HCT116 (cell line): ENCODE measurements at regions not wholly inside any gene's neighbourhood (a gene's known extent, or its start where the extent isn't known, plus 50 kb on each side); places are given as distances from the start of the nearest gene placed in this dataset.

Experiments used
- ATAC-seq: fragments of 200-7000 bp; cut with Tn5 transposase; 2 replicates; pipeline ENCODE4 v1.9.1; 2020; ENCODE audit warnings: mild to moderate bottlenecking, moderate library complexity
- BruUV-seq: library from RNA; stranded (reverse); fragments of 400-500 nt; replicated peaks from 2 replicates; lab custom pipeline; 2021; lab: Mats Ljungman, UMichigan
- CTCF ChIA-PET: fragments of 300-600 bp; sonication (Branson Sonifier 250); formaldehyde crosslinking; loops from one replicate; lab custom pipeline; 2021; ENCODE audit warnings: antibody characterized with exemption; lab: Charles Lee
- POLR2A ChIA-PET: fragments of 300-600, 350-600 bp; sonication (Branson Sonifier 250); formaldehyde crosslinking; loops from one replicate; lab custom pipeline; 2021; ENCODE audit warnings: antibody characterized with exemption; lab: Charles Lee
- RAD21 ChIA-PET, 2 experiments: fragments of 300-600 bp; sonication (Branson Sonifier 250); formaldehyde crosslinking; loops; one replicate each; lab custom pipeline; 2023; ENCODE audit warnings: low total read pairs in 2 of 2; ENCODE audit not compliant: uncharacterized antibody in 2 of 2, unreplicated experiment in 2 of 2, low non-redundant PET in 1 of 2; lab: Charles Lee
- DNase-seq: peaks from one replicate; pipeline ENCODE4 v3.0.0-alpha.2; 2010; ENCODE audit warnings: low read depth, low spot score
- H2AFZ ChIP-seq: fragments of 200-600 bp; shearing (Covaris generic), sonication (generic); 2 replicates; pipeline ENCODE4 v1.6.1; 2017; ENCODE audit warnings: low read depth, mixed run types, mixed read lengths, antibody characterized with exemption, low read length; ENCODE audit not compliant: poor library complexity, severe bottlenecking
- H3K27ac ChIP-seq: 2 replicates; pipeline ENCODE4 v1.5.1; 2012; ENCODE audit warnings: low read depth, low read length
- H3K27me3 ChIP-seq: fragments of 200-600 bp; sonication (generic); 2 replicates; pipeline ENCODE4 v1.6.1; 2016; ENCODE audit warnings: mixed run types, low read length, mixed read lengths; ENCODE audit not compliant: insufficient read depth
- H3K36me3 ChIP-seq, 2 experiments: fragments of 200-500 bp in 1 of 2; fragments of 200-600 bp in 1 of 2; sonication (Bioruptor generic) in 1 of 2; sonication (generic) in 1 of 2; 2 replicates each; pipeline versions ENCODE4 v1.5.1 to v1.6.1; 2014 to 2016; ENCODE audit warnings: low read length in 2 of 2, inconsistent platforms in 1 of 2, mixed read lengths in 1 of 2, mixed run types in 1 of 2; ENCODE audit not compliant: insufficient read depth in 2 of 2, control insufficient read depth in 1 of 2
- H3K4me1 ChIP-seq, 2 experiments: fragments of 200-600 bp in 1 of 2; sonication (generic) in 1 of 2; 2 replicates each; pipeline versions ENCODE4 v1.5.1 to v1.6.1; 2012 to 2017; ENCODE audit warnings: low read length in 2 of 2, inconsistent platforms in 1 of 2, mild to moderate bottlenecking in 1 of 2, mixed read lengths in 1 of 2, mixed run types in 1 of 2, moderate library complexity in 1 of 2; ENCODE audit not compliant: insufficient read depth in 2 of 2, control insufficient read depth in 1 of 2
- H3K4me2 ChIP-seq: fragments of 200-600 bp; sonication (generic); 2 replicates; pipeline ENCODE4 v1.6.1; 2017; ENCODE audit warnings: mixed run types, low read length, mixed read lengths
- H3K4me3 ChIP-seq, 2 experiments: fragments of 200-600 bp in 1 of 2; sonication (generic) in 1 of 2; replicated peaks in 1 of 2; 2 replicates each; pipeline ENCODE4 v1.5.1; 2011 to 2016; ENCODE audit warnings: low read length in 2 of 2, control low read depth in 1 of 2, low read depth in 1 of 2, mild to moderate bottlenecking in 1 of 2, mixed read lengths in 1 of 2, mixed run types in 1 of 2
- H3K79me2 ChIP-seq: fragments of 200-600 bp; sonication (generic); 2 replicates; pipeline ENCODE4 v1.6.1; 2017; ENCODE audit warnings: mild to moderate bottlenecking, mixed run types, low read length, moderate library complexity, mixed read lengths; ENCODE audit not compliant: insufficient read depth
- H3K9ac ChIP-seq: fragments of 200-600 bp; sonication (generic); 2 replicates; pipeline ENCODE4 v1.6.1; 2016; ENCODE audit warnings: low read length, mixed read lengths
- H3K9me2 ChIP-seq: fragments of 200-600 bp; sonication (generic), shearing (Covaris generic); 2 replicates; pipeline ENCODE4 v1.6.1; 2017; ENCODE audit warnings: mixed run types, mild to moderate bottlenecking, moderate library complexity; ENCODE audit not compliant: insufficient read depth
- H3K9me3 ChIP-seq, 2 experiments: fragments of 200-500 bp in 1 of 2; fragments of 200-600 bp in 1 of 2; sonication (Bioruptor generic) in 1 of 2; sonication (generic) in 1 of 2; 2 replicates each; pipeline ENCODE4 v1.6.1; 2014 to 2017; ENCODE audit warnings: low read length in 2 of 2, mixed read lengths in 2 of 2, inconsistent platforms in 1 of 2, low read depth in 1 of 2, mild to moderate bottlenecking in 1 of 2, mixed run types in 1 of 2, moderate library complexity in 1 of 2; ENCODE audit not compliant: control insufficient read depth in 1 of 2, insufficient read depth in 1 of 2
- H4K20me1 ChIP-seq: fragments of 200-600 bp; sonication (generic), shearing (Covaris generic); 2 replicates; pipeline ENCODE4 v1.6.1; 2017; ENCODE audit warnings: mixed run types, mild to moderate bottlenecking, moderate library complexity; ENCODE audit not compliant: insufficient read depth
- ATF3 ChIP-seq: IDR thresholded peaks from 2 replicates; pipeline ENCODE4 v1.6.1; 2012
- CBX3 ChIP-seq: IDR thresholded peaks from 2 replicates; pipeline ENCODE4 v1.6.1; 2012; ENCODE audit warnings: low read depth
- CTCF ChIP-seq, 3 experiments: fragments of 200-600 bp in 1 of 3; sonication (generic) in 1 of 3; IDR thresholded peaks in 2 of 3; conservative IDR thresholded peaks in 1 of 3; 2 replicates each; pipeline ENCODE4 v1.5.1; 2012 to 2017; ENCODE audit warnings: low read depth in 2 of 3, low read length in 2 of 3, antibody characterized with exemption in 1 of 3, borderline replicate concordance in 1 of 3, control low read depth in 1 of 3, mild to moderate bottlenecking in 1 of 3, mixed read lengths in 1 of 3, mixed run types in 1 of 3, moderate library complexity in 1 of 3; ENCODE audit not compliant: insufficient read depth in 1 of 3
- ELF1 ChIP-seq: IDR thresholded peaks from 2 replicates; pipeline ENCODE4 v1.6.1; 2012; ENCODE audit warnings: low read depth, borderline replicate concordance
- EZH2phosphoT487 ChIP-seq: fragments of 200-600 bp; IDR thresholded peaks from 2 replicates; pipeline ENCODE4 v1.6.1; 2018; ENCODE audit warnings: antibody characterized with exemption, borderline replicate concordance
- JUND ChIP-seq: IDR thresholded peaks from 2 replicates; pipeline ENCODE4 v1.6.1; 2012
- MAX ChIP-seq: IDR thresholded peaks from 2 replicates; pipeline ENCODE4 v1.6.1; 2012
- POLR2AphosphoS5 ChIP-seq: IDR thresholded peaks from 2 replicates; pipeline ENCODE4 v1.6.1; 2011; ENCODE audit warnings: mild to moderate bottlenecking, low read depth, low read length, moderate library complexity
- RAD21 ChIP-seq: IDR thresholded peaks from 2 replicates; pipeline ENCODE4 v1.6.1; 2012; ENCODE audit warnings: low read depth, mild to moderate bottlenecking
- SIN3A ChIP-seq: IDR thresholded peaks from 2 replicates; pipeline ENCODE4 v1.6.1; 2012; ENCODE audit warnings: low read depth
- intact Hi-C: fragments of 100-400 bp; cut with micrococcal nuclease; formaldehyde crosslinking; loops from 2 replicates; pipeline ENCODE4 v1.10.0; 2022

- DNase-seq = peak; percentile 13
- intact Hi-C loops = loop anchor here (1.0 to 10.0 kb wide), 3 partner anchors 229 to 354 kb away; no protein-coding TSS in a partner anchor
- TF ChIP-seq JUND = no peak
- TF ChIP-seq RAD21 = peak; percentile 62
- no peak for TF ChIP-seq POLR2AphosphoS5
- no peak for TF ChIP-seq ELF1
- TF ChIP-seq CTCF (IDR thresholded peaks at IDR 0.05 in 2 of 3, conservative IDR thresholded peaks at IDR 0.05 in 1 of 3; ENCODE audit: borderline replicate concordance in 1 of 3, insufficient read depth in 1 of 3, low read depth in 2 of 3, low read length in 2 of 3) = peak; percentile 13 to 61 (median 55); a peak in 4 of 6 replicates
- TF ChIP-seq ATF3 = no peak
- TF ChIP-seq MAX = no peak
- TF ChIP-seq SIN3A = no peak
- TF ChIP-seq EZH2phosphoT487 = no peak
- TF ChIP-seq CBX3 = no peak
- no TSS peak for BruUV-seq
- Histone ChIP-seq H3K79me2 (no peaks in the 10 kb centered on the region), H3K27ac (no peak overlapping the region), H2AFZ (no peak overlapping the region), H3K9me2 (no peaks in the 10 kb centered on the region), H3K4me3 (no peak overlapping the region), H4K20me1 (no peaks in the 10 kb centered on the region), H3K27me3 (no peaks in the 10 kb centered on the region), H3K4me2 (no peak overlapping the region), H3K9me3 (peaks cover 0 to under 1% of the 10 kb centered on the region in 2 experiments; a peak in 2 of 4 replicates), H3K36me3 (no peaks in the 10 kb centered on the region), H3K4me1 (no peaks in the 10 kb centered on the region), H3K9ac (no peak overlapping the region)
- ChIA-PET RAD21 (no interaction called here), CTCF (interaction anchor here (1.0 kb wide), 1 partner anchor 10 kb away, joined by 3 read pairs; no protein-coding TSS in a partner anchor), POLR2A (no interaction called here)
- peak; percentile 78 for ATAC-seq
Observed at GRCh38 chr15:95025924-95026728, 794.8 kb downstream of the MCTP2 start.
